Thyroid gland (tissue), 4 donors: ENCODE measurements at regions not wholly inside any gene's neighbourhood (a gene's known extent, or its start where the extent isn't known, plus 50 kb on each side); places are given as distances from the start of the nearest gene placed in this dataset.

Experiments
- DNase-seq, 2 donors: peaks; one replicate each; pipeline ENCODE4 v3.0.0-alpha.2; 2019
- H3K27ac ChIP-seq, 3 donors: fragments of 200-600 bp; sonication (generic); 1 replicate in 2 of 3; 2 replicates in 1 of 3; pipeline ENCODE4 v1.5.1; 2016 to 2019; ENCODE audit warnings: mild to moderate bottlenecking in 1 of 3, moderate library complexity in 1 of 3
- H3K27me3 ChIP-seq: fragments of 200-600 bp; sonication (generic); one replicate; pipeline ENCODE4 v1.5.1; 2019
- H3K36me3 ChIP-seq, 2 donors: fragments of 200-600 bp; sonication (generic); one replicate each; pipeline ENCODE4 v1.5.1; 2016 to 2019
- H3K4me1 ChIP-seq, 2 donors: fragments of 200-600 bp; sonication (generic); one replicate each; pipeline ENCODE4 v1.5.1; 2017 to 2019
- H3K4me3 ChIP-seq, 3 donors: fragments of 200-600 bp; sonication (generic); replicated peaks in 1 of 3; 1 replicate in 2 of 3; 2 replicates in 1 of 3; pipeline ENCODE4 v1.5.1; 2016; ENCODE audit warnings: mild to moderate bottlenecking in 1 of 3
- H3K9me3 ChIP-seq: fragments of 200-600 bp; sonication (generic); one replicate; pipeline ENCODE4 v1.5.1; 2017
- CTCF ChIP-seq, 6 experiments: fragments of 200-600 bp in 3 of 6; fragments of 450-650 bp in 3 of 6; sonication (generic) in 3 of 6; IDR thresholded peaks; one replicate each; pipeline ENCODE4 v1.5.1; 2016 to 2019; ENCODE audit warnings: antibody characterized with exemption in 6 of 6, mild to moderate bottlenecking in 2 of 6, inconsistent platforms in 1 of 6, moderate library complexity in 1 of 6
- POLR2A ChIP-seq, 2 donors: fragments of 450-650 bp; IDR thresholded peaks; one replicate each; pipeline ENCODE4 v1.6.1; 2017; ENCODE audit warnings: antibody characterized with exemption in 2 of 2, mild to moderate bottlenecking in 2 of 2, moderate library complexity in 1 of 2
- WGBS, 2 donors: methylation state at CpG; one replicate each; pipeline ENCODE4 v1.1.5; 2017; 5-methylcytosine and 5-hydroxymethylcytosine counted together
- intact Hi-C: fragments of 100-400 bp; cut with DNase I; formaldehyde crosslinking; loops from one replicate; pipeline ENCODE4 v1.15.1; 2023

GRCh38 chr6:163946437-163946836, 531.9 kb downstream of the QKI start:
- no peak overlapping the region for H3K27ac ChIP-seq

DNA sequence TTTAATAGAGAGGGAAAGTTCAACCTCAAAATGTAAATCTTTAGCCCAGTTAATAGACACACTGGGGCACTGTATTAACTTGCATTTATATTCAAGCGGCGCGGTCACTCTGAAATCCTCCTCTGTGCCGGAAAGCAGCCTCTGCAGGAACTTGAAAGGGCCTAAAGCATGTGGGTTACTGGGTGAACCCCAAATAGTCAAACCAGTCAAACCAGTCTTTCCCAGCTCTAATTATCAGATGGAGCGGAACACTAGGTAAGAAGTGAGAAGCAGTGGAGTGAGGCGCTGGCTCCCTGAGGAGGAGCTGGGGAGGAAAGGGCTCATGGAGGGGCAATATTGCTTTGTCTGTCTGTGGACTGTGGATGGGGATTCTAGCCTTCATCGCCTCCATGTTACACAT, 531.3 kb downstream of the QKI start:
- H3K4me3 ChIP-seq = no peak overlapping the region
- H3K4me1 ChIP-seq = peaks cover 0 to 21% of the 10 kb centered on the region in 2 donors
- intact Hi-C loops = no loop called here
- 50 to 59% methylated on average over 7 of the region's 7 CpGs for WGBS, 2 donors
- H3K36me3 ChIP-seq = no peaks in the 10 kb centered on the region
- H3K27me3 ChIP-seq = no peaks in the 10 kb centered on the region
- no peaks in the 10 kb centered on the region for H3K9me3 ChIP-seq
- TF ChIP-seq POLR2A (IDR thresholded peaks at IDR 0.05) = no peak
- no peak for TF ChIP-seq CTCF (IDR thresholded peaks at IDR 0.05)
- H3K27ac ChIP-seq = no peak overlapping the region
- peak; percentile 70 for DNase-seq

More at GRCh38 chr6:163946437-163946836, 531.9 kb downstream of the QKI start:
- WGBS, 2 donors = 79 to 82% methylated on average over 7 of the region's 7 CpGs
- Histone ChIP-seq H3K36me3 (no peaks in the 10 kb centered on the region), H3K4me1 (peaks cover 0 to 16% of the 10 kb centered on the region in 2 donors), H3K9me3 (no peaks in the 10 kb centered on the region), H3K4me3 (no peak overlapping the region), H3K27me3 (no peaks in the 10 kb centered on the region)
- TF ChIP-seq POLR2A (IDR thresholded peaks at IDR 0.05) (no peak), CTCF (IDR thresholded peaks at IDR 0.05) (no peak)
- no peak for DNase-seq
- intact Hi-C loops = no loop called here

DNA sequence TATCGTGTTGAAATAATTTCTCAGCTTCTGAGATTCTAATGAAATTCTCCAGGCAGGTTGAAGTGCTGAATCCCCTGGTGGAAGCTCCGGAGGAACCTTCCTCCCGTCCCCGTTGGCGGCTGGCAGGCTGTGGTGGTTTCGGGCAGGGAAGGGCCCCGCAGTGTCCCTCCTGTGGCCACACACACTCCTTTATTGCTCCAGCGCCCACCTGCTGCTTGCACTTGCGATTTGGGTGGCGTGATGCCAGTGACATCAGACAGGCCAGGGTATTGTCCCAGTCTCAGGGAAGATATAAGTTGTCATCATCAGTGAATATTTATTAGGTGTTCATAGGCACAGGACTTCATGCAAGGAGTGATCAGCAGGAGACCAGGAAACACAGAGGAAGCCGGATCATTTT, 530.4 kb downstream of the QKI start:
- H3K27ac ChIP-seq = no peak overlapping the region
- H3K4me1 ChIP-seq = peaks cover 0 to 21% of the 10 kb centered on the region in 2 donors
- WGBS, 2 donors = 61 to 81% methylated on average over 11 of the region's 11 CpGs
- peak; percentile 35 to 36 for DNase-seq
- TF ChIP-seq CTCF (IDR thresholded peaks at IDR 0.05) (no peak), POLR2A (IDR thresholded peaks at IDR 0.05) (no peak)
- H3K4me3 ChIP-seq = no peak overlapping the region
- no peaks in the 10 kb centered on the region for H3K36me3 ChIP-seq
- H3K27me3 ChIP-seq = no peaks in the 10 kb centered on the region
- no peaks in the 10 kb centered on the region for H3K9me3 ChIP-seq
- intact Hi-C loops = no loop called here

DNA sequence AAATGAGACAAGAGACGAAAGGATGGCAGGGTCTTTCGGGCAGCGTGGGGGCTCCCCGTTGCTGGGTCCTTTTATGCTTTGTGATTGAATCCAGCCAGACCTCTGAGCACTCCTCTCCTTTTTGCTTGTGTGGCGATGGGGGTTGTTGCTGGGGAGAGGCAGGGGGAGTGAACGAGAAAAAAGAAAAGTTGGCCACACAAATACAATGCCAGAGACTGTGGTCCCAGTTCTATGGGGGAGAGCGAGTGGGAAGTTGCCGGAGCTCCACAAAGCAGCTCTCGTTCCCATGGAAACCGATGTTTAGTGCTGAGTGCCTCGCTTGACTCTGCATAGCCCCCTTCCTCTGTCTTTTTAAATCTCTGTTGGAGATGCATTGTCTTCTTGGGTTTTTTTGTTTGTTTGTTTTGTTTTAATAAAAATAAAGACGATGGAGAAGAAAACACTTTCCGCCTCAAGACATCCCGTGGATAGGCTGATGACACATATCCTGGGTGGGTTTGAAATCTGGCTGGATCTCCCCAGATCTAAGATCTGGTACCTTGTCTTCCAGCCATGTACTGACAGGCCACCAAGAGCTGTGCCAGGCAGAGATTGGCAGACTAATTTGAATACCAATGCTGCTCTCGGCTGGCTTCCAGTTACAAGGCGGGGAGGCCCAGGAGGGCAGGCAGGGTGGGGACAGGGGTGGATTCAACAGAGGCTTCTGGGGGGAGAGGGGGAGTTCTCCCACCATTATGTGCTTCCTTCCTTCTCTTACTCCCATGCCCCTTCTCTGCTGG, 529.3 kb downstream of the QKI start:
- no peaks in the 10 kb centered on the region for H3K27me3 ChIP-seq
- intact Hi-C loops = no loop called here
- H3K27ac ChIP-seq = no peak overlapping the region
- H3K4me3 ChIP-seq = no peak overlapping the region
- peak in 1 of 2 donors; percentile 22 for DNase-seq
- no peak for TF ChIP-seq POLR2A (IDR thresholded peaks at IDR 0.05)
- no peak for TF ChIP-seq CTCF (IDR thresholded peaks at IDR 0.05)
- peaks cover 0 to 21% of the 10 kb centered on the region in 2 donors for H3K4me1 ChIP-seq
- no peaks in the 10 kb centered on the region for H3K9me3 ChIP-seq
- WGBS, 2 donors = 34 to 39% methylated on average over 16 of the region's 16 CpGs
- H3K36me3 ChIP-seq = no peaks in the 10 kb centered on the region

GRCh38 chr6:163942790-163943189, 528.3 kb downstream of the QKI start:
- TF ChIP-seq CTCF (IDR thresholded peaks at IDR 0.05) (no peak), POLR2A (IDR thresholded peaks at IDR 0.05) (no peak)
- no peak for DNase-seq
- Histone ChIP-seq H3K9me3 (no peaks in the 10 kb centered on the region), H3K4me1 (peaks cover 0 to 21% of the 10 kb centered on the region in 2 donors), H3K4me3 (no peak overlapping the region), H3K27ac (no peak overlapping the region), H3K27me3 (no peaks in the 10 kb centered on the region), H3K36me3 (no peaks in the 10 kb centered on the region)
- 84 to 86% methylated on average over 3 of the region's 3 CpGs for WGBS, 2 donors
- intact Hi-C loops = no loop called here
